ENCODE measurements at regions not wholly inside any gene's neighbourhood (a gene's known extent, or its start where the extent isn't known, plus 50 kb on each side); places are given as distances from the start of the nearest gene placed in this dataset.
"Not testable (repeated sequence)": the region's sequence is repeated elsewhere in the genome, so short reads cannot be mapped to it uniquely, and the experiment has no call there.

GRCh38 chr14:89697281-89698060 is 257.1 kb downstream of the EFCAB11 start:
- DNase-seq (ENCODE audit: low spot score) = no peak

- no peak for DNase-seq (ENCODE audit: low spot score)
Measured at GRCh38 chr14:89695846-89696245, 258.7 kb downstream of the EFCAB11 start.

- no peak for DNase-seq (ENCODE audit: low spot score)
Measured at GRCh38 chr14:89690139-89690538, 264.4 kb downstream of the EFCAB11 start.

GRCh38 chr14:89689711-89690110 is 264.8 kb downstream of the EFCAB11 start:
- not testable (repeated sequence) for DNase-seq (ENCODE audit: low spot score)

- DNase-seq (ENCODE audit: low spot score) = no peak
Measured at GRCh38 chr14:89688507-89689211, 265.9 kb downstream of the EFCAB11 start.

GRCh38 chr14:89687129-89687528 is 267.4 kb downstream of the EFCAB11 start:
- DNase-seq (ENCODE audit: low spot score) = not testable (repeated sequence)

GRCh38 chr14:89684139-89684538 is 267.1 kb upstream of the FOXN3 start:
- no peak for DNase-seq (ENCODE audit: low spot score)

GRCh38 chr14:89681086-89682018 is 264.3 kb upstream of the FOXN3 start:
- DNase-seq (ENCODE audit: low spot score) = no peak

- no peak for DNase-seq (ENCODE audit: low spot score)
Measured at GRCh38 chr14:89680156-89680555, 263.1 kb upstream of the FOXN3 start.

- DNase-seq (ENCODE audit: low spot score) = no peak
Measured at GRCh38 chr14:89678768-89679167, 261.7 kb upstream of the FOXN3 start.

- no peak for DNase-seq (ENCODE audit: low spot score)
Measured at GRCh38 chr14:89675590-89675989, 258.6 kb upstream of the FOXN3 start.

GRCh38 chr14:89674936-89675335 is 257.9 kb upstream of the FOXN3 start:
- no peak for DNase-seq (ENCODE audit: low spot score)

- no peak for DNase-seq (ENCODE audit: low spot score)
Measured at GRCh38 chr14:89674240-89674639, 257.2 kb upstream of the FOXN3 start.

- no peak for DNase-seq (ENCODE audit: low spot score)
Measured at GRCh38 chr14:89673512-89674225, 256.6 kb upstream of the FOXN3 start.

- DNase-seq (ENCODE audit: low spot score) = no peak
Measured at GRCh38 chr14:89672636-89673511, 255.8 kb upstream of the FOXN3 start.

- no peak for DNase-seq (ENCODE audit: low spot score)
Measured at GRCh38 chr14:89669193-89669592, 252.2 kb upstream of the FOXN3 start.

GRCh38 chr14:89667983-89668382 is 250.9 kb upstream of the FOXN3 start:
- DNase-seq (ENCODE audit: low spot score) = no peak

- not testable (repeated sequence) for DNase-seq (ENCODE audit: low spot score)
Measured at GRCh38 chr14:89665300-89666081, 248.5 kb upstream of the FOXN3 start.

- no peak for DNase-seq (ENCODE audit: low spot score)
Measured at GRCh38 chr14:89661392-89661791, 244.4 kb upstream of the FOXN3 start.

Measured in cerebellar cortex (tissue), 1 donor.